RWPE1 (cell line): ENCODE measurements at regions not wholly inside any gene's neighbourhood (a gene's known extent, or its start where the extent isn't known, plus 50 kb on each side); places are given as distances from the start of the nearest gene placed in this dataset.

Experiments
- CTCF ChIA-PET: fragments of 350-600 bp; sonication (Branson Sonifier 250); formaldehyde crosslinking; extraction: SDS; loops from one replicate; lab custom pipeline; 2021; lab: Yijun Ruan, JAX
- POLR2A ChIA-PET: fragments of 400-600 bp; formaldehyde crosslinking; extraction: SDS; loops from one replicate; lab custom pipeline; 2020; ENCODE audit warnings: antibody characterized with exemption; ENCODE audit not compliant: low non-redundant PET; lab: Yijun Ruan, JAX
- DNase-seq: peaks from one replicate; pipeline ENCODE4 v3.0.0; 2012; ENCODE audit warnings: low spot score
- H3K27ac ChIP-seq: fragments of 450-650 bp; 2 replicates; pipeline ENCODE4 v1.5.1; 2017
- TF ChIP-seq, protein P1 (sequence below): fragments of 450-650 bp; conservative IDR thresholded peaks from 2 replicates; pipeline ENCODE4 v1.5.1; 2017; ENCODE audit warnings: low read depth, mild to moderate bottlenecking

DNA sequence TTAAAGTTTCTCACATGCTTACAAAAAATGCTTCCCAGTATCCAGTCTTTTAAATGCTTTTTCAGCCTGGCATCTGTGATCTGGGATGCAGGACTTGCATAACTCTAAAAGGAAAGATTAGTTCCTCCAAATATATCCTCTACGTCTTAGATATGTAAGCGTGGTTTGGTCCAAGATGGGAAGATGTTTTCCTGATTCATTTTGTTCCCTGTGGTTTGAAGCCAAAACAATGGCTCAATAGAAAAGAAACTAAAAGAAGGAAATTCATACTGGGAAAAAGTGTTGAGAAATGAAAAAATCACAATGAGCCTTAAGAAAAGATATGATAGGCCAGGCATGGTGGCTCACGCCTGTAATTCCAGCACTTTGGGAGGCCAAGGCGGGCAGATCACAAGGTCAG, 1002.8 kb downstream of the NAALADL2 start:
- H3K27ac ChIP-seq, result no peak overlapping the region
- no peak for DNase-seq
- TF ChIP-seq, protein P1, sequence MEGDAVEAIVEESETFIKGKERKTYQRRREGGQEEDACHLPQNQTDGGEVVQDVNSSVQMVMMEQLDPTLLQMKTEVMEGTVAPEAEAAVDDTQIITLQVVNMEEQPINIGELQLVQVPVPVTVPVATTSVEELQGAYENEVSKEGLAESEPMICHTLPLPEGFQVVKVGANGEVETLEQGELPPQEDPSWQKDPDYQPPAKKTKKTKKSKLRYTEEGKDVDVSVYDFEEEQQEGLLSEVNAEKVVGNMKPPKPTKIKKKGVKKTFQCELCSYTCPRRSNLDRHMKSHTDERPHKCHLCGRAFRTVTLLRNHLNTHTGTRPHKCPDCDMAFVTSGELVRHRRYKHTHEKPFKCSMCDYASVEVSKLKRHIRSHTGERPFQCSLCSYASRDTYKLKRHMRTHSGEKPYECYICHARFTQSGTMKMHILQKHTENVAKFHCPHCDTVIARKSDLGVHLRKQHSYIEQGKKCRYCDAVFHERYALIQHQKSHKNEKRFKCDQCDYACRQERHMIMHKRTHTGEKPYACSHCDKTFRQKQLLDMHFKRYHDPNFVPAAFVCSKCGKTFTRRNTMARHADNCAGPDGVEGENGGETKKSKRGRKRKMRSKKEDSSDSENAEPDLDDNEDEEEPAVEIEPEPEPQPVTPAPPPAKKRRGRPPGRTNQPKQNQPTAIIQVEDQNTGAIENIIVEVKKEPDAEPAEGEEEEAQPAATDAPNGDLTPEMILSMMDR, result no peak
- ChIA-PET POLR2A (no interaction called here), CTCF (no interaction called here)
